CD8-positive, alpha-beta memory T cell (primary cell): ENCODE measurements at regions not wholly inside any gene's neighbourhood (a gene's known extent, or its start where the extent isn't known, plus 50 kb on each side); places are given as distances from the start of the nearest gene placed in this dataset.
A peak's percentile ranks its signal among the peaks of the same experiment; 100 is the strongest.

Experiments
- CTCF ChIA-PET: fragments of 350-600 bp; sonication (Branson Sonifier 250); formaldehyde crosslinking; loops from one replicate; lab custom pipeline; 2021; ENCODE audit warnings: antibody characterized with exemption; lab: Charles Lee
- POLR2A ChIA-PET: fragments of 350-600 bp; sonication (Branson Sonifier 250); formaldehyde crosslinking; loops from one replicate; lab custom pipeline; 2021; ENCODE audit warnings: antibody characterized with exemption; lab: Charles Lee
- DNase-seq, 5 donors: peaks; one replicate each; pipeline versions ENCODE4 v3.0.0 to v3.0.0-alpha.2; 2020 to 2022; ENCODE audit warnings: mixed read lengths in 1 of 5
- H3K27ac ChIP-seq: one replicate; pipeline ENCODE4 v1.7.0; 2013; ENCODE audit warnings: low read depth, mild to moderate bottlenecking, low read length, moderate library complexity
- H3K27me3 ChIP-seq: 2 replicates; pipeline ENCODE4 v1.7.0; 2013; ENCODE audit warnings: low read length, mild to moderate bottlenecking; ENCODE audit not compliant: insufficient read depth, poor library complexity, severe bottlenecking
- H3K36me3 ChIP-seq: 2 replicates; pipeline ENCODE4 v1.7.0; 2013; ENCODE audit warnings: mild to moderate bottlenecking, low read length, moderate library complexity; ENCODE audit not compliant: insufficient read depth
- H3K4me1 ChIP-seq: 2 replicates; pipeline ENCODE4 v1.7.0; 2013; ENCODE audit warnings: mild to moderate bottlenecking, low read length, moderate library complexity; ENCODE audit not compliant: insufficient read depth
- H3K4me3 ChIP-seq: 2 replicates; pipeline ENCODE4 v1.7.0; 2013; ENCODE audit warnings: mild to moderate bottlenecking, low read length
- H3K9me3 ChIP-seq: 2 replicates; pipeline ENCODE4 v1.7.0; 2013; ENCODE audit warnings: mild to moderate bottlenecking, low read length
- H3K27ac Mint-ChIP-seq, 8 donors: one replicate each; pipeline ENCODE4 v1.8.0; 2020 to 2021; ENCODE audit warnings: mixed read lengths in 8 of 8, mild to moderate bottlenecking in 6 of 8, inconsistent platforms in 3 of 8, moderate library complexity in 3 of 8
- H3K27me3 Mint-ChIP-seq, 2 donors: one replicate each; pipeline ENCODE4 v1.8.0; 2020 to 2021; ENCODE audit warnings: mixed read lengths in 2 of 2, mild to moderate bottlenecking in 1 of 2, moderate library complexity in 1 of 2
- H3K36me3 Mint-ChIP-seq, 3 donors: one replicate each; pipeline ENCODE4 v1.8.0; 2020 to 2021; ENCODE audit warnings: mixed read lengths in 3 of 3, inconsistent platforms in 1 of 3, mild to moderate bottlenecking in 1 of 3
- H3K4me1 Mint-ChIP-seq, 3 donors: one replicate each; pipeline ENCODE4 v1.8.0; 2020 to 2021; ENCODE audit warnings: mixed read lengths in 3 of 3, inconsistent platforms in 1 of 3, mild to moderate bottlenecking in 1 of 3
- H3K4me3 Mint-ChIP-seq, 7 donors: one replicate each; pipeline ENCODE4 v1.8.0; 2020 to 2021; ENCODE audit warnings: mixed read lengths in 7 of 7, mild to moderate bottlenecking in 6 of 7, moderate library complexity in 4 of 7, inconsistent platforms in 2 of 7
- H3K9me3 Mint-ChIP-seq, 5 donors: one replicate each; pipeline ENCODE4 v1.8.0; 2020 to 2022; ENCODE audit warnings: mixed read lengths in 5 of 5, mild to moderate bottlenecking in 3 of 5, moderate library complexity in 2 of 5, inconsistent platforms in 1 of 5

DNA sequence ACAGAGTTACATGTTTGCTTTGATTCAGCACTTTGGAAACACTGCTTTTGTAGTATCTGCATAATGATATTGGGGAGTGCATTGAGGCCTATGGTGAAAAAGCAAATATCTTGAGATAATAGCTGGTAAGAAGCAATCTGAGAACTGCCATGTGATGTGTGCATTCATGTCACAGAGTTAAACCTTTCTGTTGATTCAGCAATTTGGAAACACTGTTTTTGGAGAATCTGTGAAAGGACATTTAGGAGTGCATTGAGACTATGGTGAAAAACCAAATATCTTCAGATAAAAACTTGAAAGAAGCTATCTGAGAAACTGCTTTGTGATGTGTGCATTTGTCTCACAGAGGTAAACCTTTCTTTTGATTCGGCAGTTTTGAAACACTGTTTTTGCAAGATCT is 346.8 kb downstream of the OR4C45 start:
- Histone ChIP-seq H3K36me3 (no peaks in the 10 kb centered on the region), H3K4me3 (no peak overlapping the region), H3K27ac (no peak overlapping the region), H3K9me3 (peaks cover 6% of the 10 kb centered on the region), H3K27me3 (no peaks in the 10 kb centered on the region), H3K4me1 (no peaks in the 10 kb centered on the region)
- H3K27me3 Mint-ChIP-seq, result no peaks in the 10 kb centered on the region
- no peaks in the 10 kb centered on the region for H3K36me3 Mint-ChIP-seq
- CTCF ChIA-PET, result no interaction called here
- no peaks in the 10 kb centered on the region for H3K4me1 Mint-ChIP-seq
- POLR2A ChIA-PET, result no interaction called here
- no peak overlapping the region for H3K4me3 Mint-ChIP-seq
- H3K27ac Mint-ChIP-seq, result no peak overlapping the region
- DNase-seq, result no peak
- H3K9me3 Mint-ChIP-seq, result peaks cover 29 to 51% (median 41%) of the 10 kb centered on the region in 5 donors

- H3K9me3 ChIP-seq, result peaks cover 12% of the 10 kb centered on the region
- Mint-ChIP-seq H3K9me3 (peaks cover 20 to 79% (median 69%) of the 10 kb centered on the region in 5 donors), H3K27me3 (no peaks in the 10 kb centered on the region), H3K36me3 (peaks cover 0 to 4% (median 2%) of the 10 kb centered on the region in 3 donors), H3K27ac (no peak overlapping the region), H3K4me3 (no peak overlapping the region), H3K4me1 (no peaks in the 10 kb centered on the region)
- H3K4me1 ChIP-seq, result no peaks in the 10 kb centered on the region
- H3K4me3 ChIP-seq, result no peak overlapping the region
- ChIA-PET CTCF (no interaction called here), POLR2A (no interaction called here)
- no peaks in the 10 kb centered on the region for H3K27me3 ChIP-seq
- H3K27ac ChIP-seq, result no peak overlapping the region
- H3K36me3 ChIP-seq, result no peaks in the 10 kb centered on the region
- DNase-seq, result no peak
Observed at GRCh38 chr11:50394017-50394416, 361.3 kb downstream of the OR4C45 start.

- Histone ChIP-seq H3K27me3 (no peaks in the 10 kb centered on the region), H3K4me3 (no peak overlapping the region), H3K27ac (no peak overlapping the region), H3K4me1 (no peaks in the 10 kb centered on the region), H3K9me3 (no peaks in the 10 kb centered on the region), H3K36me3 (no peaks in the 10 kb centered on the region)
- Mint-ChIP-seq H3K4me3 (no peak overlapping the region), H3K27me3 (no peaks in the 10 kb centered on the region), H3K27ac (no peak overlapping the region), H3K9me3 (peaks cover 9 to 46% (median 24%) of the 10 kb centered on the region in 5 donors), H3K36me3 (no peaks in the 10 kb centered on the region), H3K4me1 (no peaks in the 10 kb centered on the region)
- CTCF ChIA-PET, result no interaction called here
- peak in 1 of 5 donors; percentile 34 for DNase-seq
- POLR2A ChIA-PET, result no interaction called here
Observed at GRCh38 chr11:50412832-50413231, 380.2 kb downstream of the OR4C45 start.

- Mint-ChIP-seq H3K4me3 (no peak overlapping the region), H3K9me3 (peaks cover 0 to 25% (median 12%) of the 10 kb centered on the region in 5 donors), H3K27me3 (no peaks in the 10 kb centered on the region), H3K27ac (no peak overlapping the region), H3K36me3 (no peaks in the 10 kb centered on the region), H3K4me1 (no peaks in the 10 kb centered on the region)
- H3K27ac ChIP-seq, result no peak overlapping the region
- H3K4me3 ChIP-seq, result no peak overlapping the region
- DNase-seq, result no peak
- ChIA-PET POLR2A (no interaction called here), CTCF (interaction anchor here (1.2 kb wide), 1 partner anchor 10 kb away, joined by 3 read pairs; no protein-coding TSS in a partner anchor)
- no peaks in the 10 kb centered on the region for H3K27me3 ChIP-seq
- H3K4me1 ChIP-seq, result no peaks in the 10 kb centered on the region
- no peaks in the 10 kb centered on the region for H3K9me3 ChIP-seq
- H3K36me3 ChIP-seq, result no peaks in the 10 kb centered on the region
Observed at GRCh38 chr11:50423208-50423607, 390.5 kb downstream of the OR4C45 start.
